GM23338 (cell line): ENCODE measurements at regions not wholly inside any gene's neighbourhood (a gene's known extent, or its start where the extent isn't known, plus 50 kb on each side); places are given as distances from the start of the nearest gene placed in this dataset.

Experiments
- ATAC-seq: fragments of 200-7000 bp; cut with Tn5 transposase; 3 replicates; pipeline ENCODE4 v1.9.1; 2020
- DNase-seq: peaks from one replicate; pipeline ENCODE4 v3.0.0-alpha.2; 2015; ENCODE audit warnings: low spot score
- H2AFZ ChIP-seq: fragments of 200-600 bp; sonication (generic); 2 replicates; pipeline ENCODE4 v1.8.0; 2016; ENCODE audit warnings: antibody characterized with exemption, mild to moderate bottlenecking, moderate library complexity
- H3F3A ChIP-seq: fragments of 200-600 bp; sonication (generic); replicated peaks from 2 replicates; pipeline ENCODE4 v1.8.0; 2017; ENCODE audit warnings: antibody characterized with exemption, mixed run types, low read depth
- H3K27ac ChIP-seq: fragments of 200-600 bp; sonication (generic); 2 replicates; pipeline ENCODE4 v1.6.1; 2016; ENCODE audit warnings: low read depth
- H3K27me3 ChIP-seq: fragments of 200-600 bp; sonication (generic); 2 replicates; pipeline ENCODE4 v1.8.0; 2016; ENCODE audit warnings: mild to moderate bottlenecking, mixed run types, moderate library complexity; ENCODE audit not compliant: insufficient read depth
- H3K36me3 ChIP-seq: fragments of 200-600 bp; sonication (generic); 2 replicates; pipeline ENCODE4 v1.8.0; 2016; ENCODE audit warnings: mild to moderate bottlenecking; ENCODE audit not compliant: insufficient read depth
- H3K4me1 ChIP-seq: fragments of 200-600 bp; sonication (generic); 2 replicates; pipeline ENCODE4 v1.8.0; 2016; ENCODE audit warnings: mild to moderate bottlenecking, moderate library complexity; ENCODE audit not compliant: insufficient read depth
- H3K4me2 ChIP-seq: fragments of 200-600 bp; sonication (generic); 2 replicates; pipeline ENCODE4 v1.7.1; 2017; ENCODE audit warnings: mixed run types
- H3K4me3 ChIP-seq: fragments of 200-600 bp; sonication (generic); 2 replicates; pipeline ENCODE4 v1.6.1; 2016; ENCODE audit warnings: mixed run types
- H3K79me2 ChIP-seq: fragments of 200-600 bp; sonication (generic); replicated peaks from 2 replicates; pipeline ENCODE4 v1.8.0; 2017; ENCODE audit warnings: mild to moderate bottlenecking; ENCODE audit not compliant: insufficient read depth
- H3K9me2 ChIP-seq: fragments of 200-600 bp; sonication (generic); 2 replicates; pipeline ENCODE4 v1.8.0; 2017; ENCODE audit not compliant: insufficient read depth
- H4K20me1 ChIP-seq: fragments of 200-600 bp; sonication (generic); replicated peaks from 2 replicates; pipeline ENCODE4 v1.8.0; 2017; ENCODE audit warnings: mild to moderate bottlenecking; ENCODE audit not compliant: insufficient read depth
- H3K27ac Mint-ChIP-seq: 2 replicates; pipeline ENCODE4 v1.8.0; 2020; ENCODE audit warnings: inconsistent platforms, mild to moderate bottlenecking, moderate library complexity, mixed read lengths
- H3K27me3 Mint-ChIP-seq: 3 replicates; pipeline ENCODE4 v1.8.0; 2022; ENCODE audit warnings: low read depth, mild to moderate bottlenecking, moderate library complexity, mixed read lengths, inconsistent platforms; ENCODE audit not compliant: insufficient read depth, poor library complexity
- H3K36me3 Mint-ChIP-seq: 3 replicates; pipeline ENCODE4 v1.8.0; 2021; ENCODE audit warnings: low read depth, mild to moderate bottlenecking, inconsistent platforms, moderate library complexity, mixed read lengths
- H3K4me1 Mint-ChIP-seq: 3 replicates; pipeline ENCODE4 v1.8.0; 2020; ENCODE audit warnings: mild to moderate bottlenecking, inconsistent platforms, mixed read lengths
- H3K4me3 Mint-ChIP-seq: 3 replicates; pipeline ENCODE4 v1.8.0; 2021; ENCODE audit warnings: moderate library complexity, mild to moderate bottlenecking, inconsistent platforms, mixed read lengths
- H3K9me3 Mint-ChIP-seq: 3 replicates; pipeline ENCODE4 v1.8.0; 2020; ENCODE audit warnings: moderate library complexity, mild to moderate bottlenecking, inconsistent platforms, mixed read lengths
- EZH2phosphoT487 ChIP-seq: fragments of 200-600 bp; sonication (generic); IDR thresholded peaks from one replicate; pipeline ENCODE4 v1.8.1; 2018; ENCODE audit warnings: antibody characterized with exemption; ENCODE audit not compliant: unreplicated experiment
- ZNF114 ChIP-seq: fragments of 250-450 bp; sonication (Bioruptor Pico); IDR thresholded peaks from 2 replicates; pipeline ENCODE4 v1.5.0; 2020; ENCODE audit warnings: mild to moderate bottlenecking, moderate library complexity
- ZNF331 ChIP-seq: fragments of 250-450 bp; sonication (Bioruptor Pico); IDR thresholded peaks from 2 replicates; pipeline ENCODE4 v1.5.0; 2020; ENCODE audit warnings: low read depth, mild to moderate bottlenecking, moderate library complexity
- TF ChIP-seq, protein P1 (sequence below): fragments of 250-450 bp; sonication (Bioruptor Pico); IDR thresholded peaks from 2 replicates; pipeline ENCODE4 v1.5.0; 2020; ENCODE audit warnings: mild to moderate bottlenecking, moderate library complexity

DNA sequence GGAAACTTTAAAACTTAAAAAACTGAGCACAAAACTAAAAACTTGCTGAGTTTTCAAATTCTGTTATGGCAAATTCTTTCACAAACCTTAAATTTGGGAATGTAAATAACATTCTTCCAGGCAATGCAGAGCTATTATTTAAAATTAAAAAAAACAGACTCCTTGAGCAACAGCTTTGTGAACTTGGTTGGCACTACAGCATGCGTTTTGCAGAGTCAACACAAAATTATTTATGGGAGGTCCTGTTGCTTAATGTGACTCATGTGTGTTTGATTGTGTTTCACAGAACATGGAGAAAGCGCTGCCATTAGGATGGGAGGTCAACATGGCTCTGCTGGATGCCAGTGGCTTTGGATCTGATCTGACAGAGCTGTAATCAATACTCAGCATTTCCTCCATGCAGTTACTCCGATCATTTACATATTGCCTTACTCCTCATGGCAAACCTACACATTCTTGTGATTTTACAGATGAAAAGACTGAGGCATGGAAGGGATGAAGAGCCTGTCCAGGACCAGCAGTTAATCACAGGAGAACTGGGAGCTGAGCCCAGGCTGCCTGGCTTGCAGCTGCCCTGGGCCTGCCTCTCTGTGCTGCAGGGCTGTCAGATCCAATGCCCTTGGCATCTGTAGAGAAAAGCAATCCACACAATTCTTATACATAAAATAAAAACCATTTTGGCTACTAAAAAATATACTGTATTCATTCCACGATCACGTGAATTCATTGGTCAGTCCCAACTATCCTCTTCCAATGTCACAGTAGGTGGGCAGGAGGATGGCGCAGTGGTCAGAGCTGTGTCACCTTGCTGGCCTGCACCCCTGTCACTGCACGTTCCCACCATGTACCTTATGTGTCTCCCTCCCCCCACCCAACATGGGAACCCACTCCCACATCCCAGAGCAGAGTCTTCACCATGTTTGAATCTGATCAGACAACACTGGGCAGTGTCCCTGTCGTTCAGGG is 200.9 kb downstream of the CXCL12 start:
- Histone ChIP-seq H4K20me1 (no peaks in the 10 kb centered on the region), H3K79me2 (no peaks in the 10 kb centered on the region), H3F3A (no peaks in the 10 kb centered on the region), H3K36me3 (no peaks in the 10 kb centered on the region), H3K4me2 (no peak overlapping the region), H3K4me3 (no peak overlapping the region), H3K4me1 (no peaks in the 10 kb centered on the region), H3K27ac (no peak overlapping the region), H3K27me3 (no peaks in the 10 kb centered on the region), H3K9me2 (0 out of 2 replicates have a peak, but pooled peaks cover 4% of the 10 kb centered on the region), H2AFZ (no peak overlapping the region)
- TF ChIP-seq ZNF331 (CRISPR knock-in tag) = no peak
- TF ChIP-seq, protein P1, sequence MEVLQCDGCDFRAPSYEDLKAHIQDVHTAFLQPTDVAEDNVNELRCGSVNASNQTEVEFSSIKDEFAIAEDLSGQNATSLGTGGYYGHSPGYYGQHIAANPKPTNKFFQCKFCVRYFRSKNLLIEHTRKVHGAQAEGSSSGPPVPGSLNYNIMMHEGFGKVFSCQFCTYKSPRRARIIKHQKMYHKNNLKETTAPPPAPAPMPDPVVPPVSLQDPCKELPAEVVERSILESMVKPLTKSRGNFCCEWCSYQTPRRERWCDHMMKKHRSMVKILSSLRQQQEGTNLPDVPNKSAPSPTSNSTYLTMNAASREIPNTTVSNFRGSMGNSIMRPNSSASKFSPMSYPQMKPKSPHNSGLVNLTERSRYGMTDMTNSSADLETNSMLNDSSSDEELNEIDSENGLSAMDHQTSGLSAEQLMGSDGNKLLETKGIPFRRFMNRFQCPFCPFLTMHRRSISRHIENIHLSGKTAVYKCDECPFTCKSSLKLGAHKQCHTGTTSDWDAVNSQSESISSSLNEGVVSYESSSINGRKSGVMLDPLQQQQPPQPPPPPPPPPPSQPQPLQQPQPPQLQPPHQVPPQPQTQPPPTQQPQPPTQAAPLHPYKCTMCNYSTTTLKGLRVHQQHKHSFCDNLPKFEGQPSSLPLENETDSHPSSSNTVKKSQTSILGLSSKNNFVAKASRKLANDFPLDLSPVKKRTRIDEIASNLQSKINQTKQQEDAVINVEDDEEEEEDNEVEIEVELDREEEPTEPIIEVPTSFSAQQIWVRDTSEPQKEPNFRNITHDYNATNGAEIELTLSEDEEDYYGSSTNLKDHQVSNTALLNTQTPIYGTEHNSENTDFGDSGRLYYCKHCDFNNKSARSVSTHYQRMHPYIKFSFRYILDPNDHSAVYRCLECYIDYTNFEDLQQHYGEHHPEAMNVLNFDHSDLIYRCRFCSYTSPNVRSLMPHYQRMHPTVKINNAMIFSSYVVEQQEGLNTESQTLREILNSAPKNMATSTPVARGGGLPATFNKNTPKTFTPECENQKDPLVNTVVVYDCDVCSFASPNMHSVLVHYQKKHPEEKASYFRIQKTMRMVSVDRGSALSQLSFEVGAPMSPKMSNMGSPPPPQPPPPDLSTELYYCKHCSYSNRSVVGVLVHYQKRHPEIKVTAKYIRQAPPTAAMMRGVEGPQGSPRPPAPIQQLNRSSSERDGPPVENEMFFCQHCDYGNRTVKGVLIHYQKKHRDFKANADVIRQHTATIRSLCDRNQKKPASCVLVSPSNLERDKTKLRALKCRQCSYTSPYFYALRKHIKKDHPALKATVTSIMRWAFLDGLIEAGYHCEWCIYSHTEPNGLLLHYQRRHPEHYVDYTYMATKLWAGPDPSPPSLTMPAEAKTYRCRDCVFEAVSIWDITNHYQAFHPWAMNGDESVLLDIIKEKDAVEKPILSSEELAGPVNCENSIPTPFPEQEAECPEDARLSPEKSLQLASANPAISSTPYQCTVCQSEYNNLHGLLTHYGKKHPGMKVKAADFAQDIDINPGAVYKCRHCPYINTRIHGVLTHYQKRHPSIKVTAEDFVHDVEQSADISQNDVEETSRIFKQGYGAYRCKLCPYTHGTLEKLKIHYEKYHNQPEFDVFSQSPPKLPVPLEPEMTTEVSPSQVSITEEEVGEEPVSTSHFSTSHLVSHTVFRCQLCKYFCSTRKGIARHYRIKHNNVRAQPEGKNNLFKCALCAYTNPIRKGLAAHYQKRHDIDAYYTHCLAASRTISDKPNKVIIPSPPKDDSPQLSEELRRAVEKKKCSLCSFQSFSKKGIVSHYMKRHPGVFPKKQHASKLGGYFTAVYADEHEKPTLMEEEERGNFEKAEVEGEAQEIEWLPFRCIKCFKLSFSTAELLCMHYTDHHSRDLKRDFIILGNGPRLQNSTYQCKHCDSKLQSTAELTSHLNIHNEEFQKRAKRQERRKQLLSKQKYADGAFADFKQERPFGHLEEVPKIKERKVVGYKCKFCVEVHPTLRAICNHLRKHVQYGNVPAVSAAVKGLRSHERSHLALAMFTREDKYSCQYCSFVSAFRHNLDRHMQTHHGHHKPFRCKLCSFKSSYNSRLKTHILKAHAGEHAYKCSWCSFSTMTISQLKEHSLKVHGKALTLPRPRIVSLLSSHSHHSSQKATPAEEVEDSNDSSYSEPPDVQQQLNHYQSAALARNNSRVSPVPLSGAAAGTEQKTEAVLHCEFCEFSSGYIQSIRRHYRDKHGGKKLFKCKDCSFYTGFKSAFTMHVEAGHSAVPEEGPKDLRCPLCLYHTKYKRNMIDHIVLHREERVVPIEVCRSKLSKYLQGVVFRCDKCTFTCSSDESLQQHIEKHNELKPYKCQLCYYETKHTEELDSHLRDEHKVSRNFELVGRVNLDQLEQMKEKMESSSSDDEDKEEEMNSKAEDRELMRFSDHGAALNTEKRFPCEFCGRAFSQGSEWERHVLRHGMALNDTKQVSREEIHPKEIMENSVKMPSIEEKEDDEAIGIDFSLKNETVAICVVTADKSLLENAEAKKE = no peak
- TF ChIP-seq ZNF114 (CRISPR knock-in tag) = no peak
- H3K27me3 Mint-ChIP-seq = no peaks in the 10 kb centered on the region
- no peaks in the 10 kb centered on the region for H3K36me3 Mint-ChIP-seq
- no peak overlapping the region for H3K4me3 Mint-ChIP-seq
- H3K9me3 Mint-ChIP-seq = no peaks in the 10 kb centered on the region
- no peak for ATAC-seq
- H3K4me1 Mint-ChIP-seq = peaks cover 6% of the 10 kb centered on the region; the same call in 2 of the 3 replicates
- no peak overlapping the region for H3K27ac Mint-ChIP-seq
- no peak for DNase-seq

DNA sequence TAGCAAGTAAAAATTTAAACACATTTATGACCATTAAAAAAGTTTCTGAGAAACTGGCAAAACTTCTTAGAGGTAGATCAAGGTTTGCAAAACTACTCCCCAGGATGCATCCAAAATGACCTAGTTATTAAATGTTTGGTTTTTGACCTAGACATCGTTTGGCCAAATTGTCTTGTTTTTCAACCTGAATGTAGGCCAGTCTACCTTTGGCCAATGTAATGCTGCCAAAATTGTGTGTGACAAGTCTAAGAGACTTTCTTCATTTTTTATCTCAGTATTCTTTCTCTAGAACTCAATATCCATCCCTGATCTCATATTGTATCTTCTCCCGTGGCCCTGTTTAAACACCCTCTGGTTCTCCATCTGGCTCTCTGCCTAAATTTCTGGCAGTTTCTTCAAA is 202.0 kb downstream of the CXCL12 start:
- TF ChIP-seq EZH2phosphoT487 = no peak
- TF ChIP-seq, protein P1 = no peak
- Mint-ChIP-seq H3K27me3 (no peaks in the 10 kb centered on the region), H3K9me3 (no peaks in the 10 kb centered on the region), H3K4me3 (no peak overlapping the region), H3K27ac (no peak overlapping the region), H3K4me1 (peaks cover 6% of the 10 kb centered on the region; the same call in 2 of the 3 replicates), H3K36me3 (no peaks in the 10 kb centered on the region)
- no peaks in the 10 kb centered on the region for H3K79me2 ChIP-seq
- peaks cover 4% of the 10 kb centered on the region; the same call in 1 of the 2 replicates for H3K9me2 ChIP-seq
- no peaks in the 10 kb centered on the region for H3K36me3 ChIP-seq
- no peaks in the 10 kb centered on the region for H3K27me3 ChIP-seq
- no peak overlapping the region for H3K27ac ChIP-seq
- H4K20me1 ChIP-seq = no peaks in the 10 kb centered on the region
- H3K4me1 ChIP-seq = no peaks in the 10 kb centered on the region
- DNase-seq (no peak), ATAC-seq (no peak)
- H3F3A ChIP-seq = no peaks in the 10 kb centered on the region
- H3K4me2 ChIP-seq = no peak overlapping the region
- no peak overlapping the region; the same call in 1 of the 2 replicates for H2AFZ ChIP-seq
- H3K4me3 ChIP-seq = no peak overlapping the region
